Endothelial cell of umbilical vein (primary cell): ENCODE measurements at regions not wholly inside any gene's neighbourhood (a gene's known extent, or its start where the extent isn't known, plus 50 kb on each side); places are given as distances from the start of the nearest gene placed in this dataset.

Source experiments
- CTCF ChIP-seq, 2 donors: IDR thresholded peaks; 1 replicate in 1 of 2; 2 replicates in 1 of 2; pipeline ENCODE4 v1.5.1; 2011; ENCODE audit warnings: low read length in 2 of 2, mild to moderate bottlenecking in 2 of 2, moderate library complexity in 2 of 2, control low read depth in 1 of 2, inconsistent platforms in 1 of 2, low read depth in 1 of 2; ENCODE audit not compliant: insufficient read depth in 1 of 2; ENCODE audit errors: extremely low read depth in 1 of 2
- EZH2 ChIP-seq: IDR thresholded peaks from 2 replicates; pipeline ENCODE4 v1.6.1; 2012; ENCODE audit warnings: borderline replicate concordance, low read depth, mild to moderate bottlenecking, moderate library complexity, low read length, inconsistent platforms; ENCODE audit not compliant: severe bottlenecking
- JUN ChIP-seq: IDR thresholded peaks from 2 replicates; pipeline ENCODE4 v1.6.1; 2011; ENCODE audit warnings: borderline replicate concordance, low read depth; ENCODE audit not compliant: insufficient read length, insufficient read depth
- POLR2A ChIP-seq: IDR thresholded peaks from 2 replicates; pipeline ENCODE4 v1.6.1; 2012; ENCODE audit warnings: low read depth, mild to moderate bottlenecking, control low read depth, low read length

DNA sequence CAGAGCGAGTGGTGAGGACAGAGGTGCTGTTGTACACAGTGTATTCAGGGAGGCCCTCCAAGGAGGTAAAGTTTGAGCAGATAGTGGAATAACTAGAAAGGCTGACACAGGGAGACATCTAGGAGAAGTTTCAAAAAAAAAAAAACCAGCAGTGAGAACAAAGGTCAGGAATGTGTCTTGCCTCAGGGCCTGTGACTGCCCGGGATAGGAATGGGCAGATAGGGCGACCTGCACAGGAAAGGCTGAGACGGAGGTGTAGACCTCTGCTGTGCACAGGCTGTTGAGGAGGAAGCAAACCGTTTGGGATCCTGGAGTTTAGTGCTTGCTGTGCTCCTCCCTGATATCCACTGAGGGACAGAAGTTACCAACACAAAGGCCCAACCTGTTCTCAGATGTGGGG lies 406.5 kb upstream of the B3GAT1 start:
- TF ChIP-seq CTCF (IDR thresholded peaks at IDR 0.05; ENCODE audit: extremely low read depth in 1 of 2, insufficient read depth in 1 of 2, low read depth in 1 of 2, low read length in 2 of 2) (no peak), POLR2A (no peak), JUN (no peak), EZH2 (no peak)
